ENCODE measurements at regions not wholly inside any gene's neighbourhood (a gene's known extent, or its start where the extent isn't known, plus 50 kb on each side); places are given as distances from the start of the nearest gene placed in this dataset.

DNA sequence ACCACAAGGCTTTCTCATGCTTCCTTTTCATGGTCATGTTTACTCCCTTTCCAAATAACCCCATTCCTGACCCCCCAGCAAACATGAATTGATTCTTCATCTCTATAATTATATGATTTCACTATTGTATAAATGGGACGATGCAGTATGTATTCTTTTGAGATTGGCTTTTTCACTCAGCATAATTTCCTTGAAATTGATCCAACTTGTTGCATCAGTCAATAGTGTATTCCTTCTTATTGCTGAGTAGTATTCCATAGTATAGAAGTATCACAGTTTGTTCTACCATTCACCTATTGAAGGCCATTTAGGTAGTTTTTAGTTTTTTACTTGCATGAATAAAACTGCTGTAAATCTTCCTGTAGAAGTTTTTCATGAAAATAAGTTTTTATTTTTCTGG lies 264.7 kb downstream of the BAMBI start:
- Histone ChIP-seq H3K4me1 (peaks cover 0 to 28% (median 9%) of the 10 kb centered on the region in 12 donors), H3K4me3 (no peak overlapping the region), H3K27me3 (no peaks in the 10 kb centered on the region), H3K27ac (no peak overlapping the region), H3K36me3 (no peaks in the 10 kb centered on the region), H3K9me3 (peaks cover 0 to 15% (median 0%) of the 10 kb centered on the region in 12 donors)
- ATAC-seq, result no peak
- WGBS, 4 donors, result 79 to 97% (median 90%) methylated on average over 1 of the region's 1 CpG
- intact Hi-C loops (cut with DNase I), result no loop called here
- TF ChIP-seq POLR2A (IDR thresholded peaks at IDR 0.05), result no peak
- TF ChIP-seq, protein P1, sequence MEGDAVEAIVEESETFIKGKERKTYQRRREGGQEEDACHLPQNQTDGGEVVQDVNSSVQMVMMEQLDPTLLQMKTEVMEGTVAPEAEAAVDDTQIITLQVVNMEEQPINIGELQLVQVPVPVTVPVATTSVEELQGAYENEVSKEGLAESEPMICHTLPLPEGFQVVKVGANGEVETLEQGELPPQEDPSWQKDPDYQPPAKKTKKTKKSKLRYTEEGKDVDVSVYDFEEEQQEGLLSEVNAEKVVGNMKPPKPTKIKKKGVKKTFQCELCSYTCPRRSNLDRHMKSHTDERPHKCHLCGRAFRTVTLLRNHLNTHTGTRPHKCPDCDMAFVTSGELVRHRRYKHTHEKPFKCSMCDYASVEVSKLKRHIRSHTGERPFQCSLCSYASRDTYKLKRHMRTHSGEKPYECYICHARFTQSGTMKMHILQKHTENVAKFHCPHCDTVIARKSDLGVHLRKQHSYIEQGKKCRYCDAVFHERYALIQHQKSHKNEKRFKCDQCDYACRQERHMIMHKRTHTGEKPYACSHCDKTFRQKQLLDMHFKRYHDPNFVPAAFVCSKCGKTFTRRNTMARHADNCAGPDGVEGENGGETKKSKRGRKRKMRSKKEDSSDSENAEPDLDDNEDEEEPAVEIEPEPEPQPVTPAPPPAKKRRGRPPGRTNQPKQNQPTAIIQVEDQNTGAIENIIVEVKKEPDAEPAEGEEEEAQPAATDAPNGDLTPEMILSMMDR (IDR thresholded peaks at IDR 0.05), result no peak
- DNase-seq, result no peak

- no peak overlapping the region for H3K4me3 ChIP-seq
- H3K4me1 ChIP-seq, result peaks cover 0 to 16% (median 5%) of the 10 kb centered on the region in 12 donors
- no peaks in the 10 kb centered on the region for H3K36me3 ChIP-seq
- intact Hi-C loops (cut with DNase I), result no loop called here
- DNase-seq (no peak), ATAC-seq (no peak)
- peaks cover 0 to 15% (median 0%) of the 10 kb centered on the region in 12 donors for H3K9me3 ChIP-seq
- H3K27me3 ChIP-seq, result no peaks in the 10 kb centered on the region
- TF ChIP-seq, protein P1 (IDR thresholded peaks at IDR 0.05), result no peak
- TF ChIP-seq POLR2A (IDR thresholded peaks at IDR 0.05), result no peak
- no peak overlapping the region for H3K27ac ChIP-seq
- WGBS, 4 donors, result 26 to 51% (median 40%) methylated on average over 1 of the region's 1 CpG
Observed at GRCh38 chr10:28945959-28946358, 268.6 kb downstream of the BAMBI start.

DNA sequence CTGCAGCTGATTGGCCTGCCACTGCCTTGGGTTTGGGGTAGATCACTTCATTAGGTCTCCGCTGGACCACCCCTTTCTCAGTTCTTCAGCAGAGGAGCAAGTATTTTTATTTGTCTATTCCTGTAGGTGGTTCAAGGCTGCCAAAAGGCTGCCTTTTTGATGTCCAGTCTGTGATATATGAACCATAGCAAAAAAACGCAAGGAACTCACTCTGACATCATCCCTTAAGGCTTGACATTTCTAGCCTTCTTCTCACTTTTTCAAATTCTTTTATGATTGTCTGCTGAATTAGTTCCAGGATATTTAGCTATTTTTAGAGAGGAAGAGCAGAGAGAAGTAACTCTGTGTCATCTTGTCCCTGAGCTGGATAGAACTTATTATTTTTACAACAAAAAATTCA lies 269.2 kb downstream of the BAMBI start:
- intact Hi-C loops (cut with DNase I), result no loop called here
- H3K4me1 ChIP-seq, result peaks cover 0 to 16% (median 5%) of the 10 kb centered on the region in 12 donors
- no peak for ATAC-seq
- H3K4me3 ChIP-seq, result no peak overlapping the region
- no peak for DNase-seq
- WGBS, 4 donors, result 63 to 78% (median 68%) methylated on average over 2 of the region's 2 CpGs
- H3K27ac ChIP-seq, result peak overlapping the region in 1 of 12 donors; percentile 31
- no peaks in the 10 kb centered on the region for H3K27me3 ChIP-seq
- H3K36me3 ChIP-seq, result no peaks in the 10 kb centered on the region
- peaks cover 0 to 15% (median 0%) of the 10 kb centered on the region in 12 donors for H3K9me3 ChIP-seq
- TF ChIP-seq POLR2A (IDR thresholded peaks at IDR 0.05), result no peak
- TF ChIP-seq, protein P1 (IDR thresholded peaks at IDR 0.05), result no peak

DNA sequence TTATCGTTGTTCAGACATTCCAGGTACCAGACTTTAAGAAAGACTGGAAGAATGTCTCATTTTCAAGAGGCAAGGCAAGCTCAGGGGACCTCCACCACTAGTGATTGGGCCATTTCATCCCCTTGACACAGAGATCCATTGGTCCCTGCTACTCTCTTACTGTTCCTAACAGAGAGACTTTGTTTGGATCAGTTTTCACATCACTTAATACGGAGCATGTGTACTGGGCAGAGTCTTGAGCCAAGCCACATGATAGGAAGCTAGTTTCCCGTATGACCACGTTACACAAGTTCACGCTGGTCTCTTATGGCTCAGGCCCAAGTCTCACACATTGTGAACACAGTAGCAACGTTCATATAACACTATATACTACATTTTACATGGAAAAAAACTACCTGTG lies 269.9 kb downstream of the BAMBI start:
- TF ChIP-seq POLR2A (IDR thresholded peaks at IDR 0.05), result no peak
- TF ChIP-seq, protein P1 (IDR thresholded peaks at IDR 0.05), result no peak
- Histone ChIP-seq H3K27ac (peak overlapping the region in 2 of 12 donors; percentile 31 to 33), H3K27me3 (peaks cover 0 to 4% (median 0%) of the 10 kb centered on the region in 9 donors), H3K4me1 (peaks cover 0 to 16% (median 5%) of the 10 kb centered on the region in 12 donors), H3K36me3 (no peaks in the 10 kb centered on the region), H3K9me3 (peaks cover 0 to 15% (median 0%) of the 10 kb centered on the region in 12 donors), H3K4me3 (no peak overlapping the region)
- WGBS, 4 donors, result 16 to 26% (median 21%) methylated on average over 6 of the region's 6 CpGs
- ATAC-seq (peak; percentile 58 to 88 (median 80)), DNase-seq (peak in 1 of 5 donors; percentile 34)
- intact Hi-C loops (cut with DNase I), result no loop called here

Measured in heart left ventricle (tissue), 16 donors.